GM12891 (cell line): ENCODE measurements at regions not wholly inside any gene's neighbourhood (a gene's known extent, or its start where the extent isn't known, plus 50 kb on each side); places are given as distances from the start of the nearest gene placed in this dataset.

Experiments
- PAX5 ChIP-seq: IDR thresholded peaks from 2 replicates; pipeline ENCODE4 v1.6.1; 2011; ENCODE audit warnings: low read length, moderate library complexity, mild to moderate bottlenecking; ENCODE audit not compliant: insufficient read depth, severe bottlenecking
- POLR2A ChIP-seq: IDR thresholded peaks from 2 replicates; pipeline ENCODE4 v1.6.1; 2011; ENCODE audit warnings: low read depth, low read length, control low read depth
- POLR2AphosphoS5 ChIP-seq: IDR thresholded peaks from 2 replicates; pipeline ENCODE4 v1.6.1; 2011; ENCODE audit warnings: low read depth, low read length, control low read depth

GRCh38 chr9:86534572-86535258 is 180.5 kb upstream of the TUT7 start:
- no peak for TF ChIP-seq POLR2AphosphoS5
- no peak for TF ChIP-seq POLR2A
- TF ChIP-seq PAX5 = no peak
